HG03095 (cell line): ENCODE measurements at regions not wholly inside any gene's neighbourhood (a gene's known extent, or its start where the extent isn't known, plus 50 kb on each side); places are given as distances from the start of the nearest gene placed in this dataset.

Experiments
- ATAC-seq: cut with Tn5 transposase; IDR thresholded peaks from one replicate; pipeline ENCODE4 v1.9.1; 2021; ENCODE audit warnings: moderate library complexity; ENCODE audit not compliant: unreplicated experiment

GRCh38 chr11:97107604-97108003 is 717.8 kb downstream of the JRKL start:
- peak; percentile 73 for ATAC-seq

- ATAC-seq = no peak
These were observed 719.3 kb downstream of the JRKL start for GRCh38 chr11:97109078-97109477.

- ATAC-seq = no peak
These were observed 720.6 kb downstream of the JRKL start for GRCh38 chr11:97110376-97110775.

GRCh38 chr11:97111559-97111958 is 721.7 kb downstream of the JRKL start:
- ATAC-seq = no peak

GRCh38 chr11:97118614-97119200 is 728.9 kb downstream of the JRKL start:
- ATAC-seq = no peak

GRCh38 chr11:97123237-97123636 is 733.4 kb downstream of the JRKL start:
- ATAC-seq = no peak

GRCh38 chr11:97136067-97136466 is 746.3 kb downstream of the JRKL start:
- no peak for ATAC-seq

GRCh38 chr11:97140885-97141494 is 751.2 kb downstream of the JRKL start:
- no peak for ATAC-seq

- ATAC-seq = no peak
These were observed 753.6 kb downstream of the JRKL start for GRCh38 chr11:97143463-97143862.

GRCh38 chr11:97149741-97150140 is 759.9 kb downstream of the JRKL start:
- ATAC-seq = no peak

- no peak for ATAC-seq
These were observed 767.5 kb downstream of the JRKL start for GRCh38 chr11:97157221-97157740.

- no peak for ATAC-seq
These were observed 768.4 kb downstream of the JRKL start for GRCh38 chr11:97158243-97158642.

- no peak for ATAC-seq
These were observed 773.9 kb downstream of the JRKL start for GRCh38 chr11:97163631-97164191.

GRCh38 chr11:97201743-97202612 is 812.2 kb downstream of the JRKL start:
- ATAC-seq = no peak

- ATAC-seq = no peak
These were observed 812.9 kb downstream of the JRKL start for GRCh38 chr11:97202613-97203292.

- no peak for ATAC-seq
These were observed 828.2 kb downstream of the JRKL start for GRCh38 chr11:97218011-97218410.

GRCh38 chr11:97223647-97224046 is 833.8 kb downstream of the JRKL start:
- ATAC-seq = no peak

- ATAC-seq = no peak
These were observed 834.6 kb downstream of the JRKL start for GRCh38 chr11:97224396-97224795.

- ATAC-seq = no peak
These were observed 836.0 kb downstream of the JRKL start for GRCh38 chr11:97225794-97226193.

GRCh38 chr11:97229936-97230335 is 840.1 kb downstream of the JRKL start:
- ATAC-seq = no peak

GRCh38 chr11:97231231-97231630 is 841.4 kb downstream of the JRKL start:
- no peak for ATAC-seq
